Stomach (tissue), 8 donors: ENCODE measurements at regions not wholly inside any gene's neighbourhood (a gene's known extent, or its start where the extent isn't known, plus 50 kb on each side); places are given as distances from the start of the nearest gene placed in this dataset.

ENCODE experiments used
- DNase-seq, 2 donors: peaks; one replicate each; pipeline versions ENCODE4 v3.0.0 to v3.0.0-alpha.2; 2013 to 2019
- H3K27ac ChIP-seq, 5 donors: fragments of 200-600 bp in 4 of 5; sonication (generic) in 4 of 5; one replicate each; pipeline ENCODE4 v1.5.1; 2013 to 2019; ENCODE audit warnings: mild to moderate bottlenecking in 1 of 5, moderate library complexity in 1 of 5
- H3K27me3 ChIP-seq, 3 donors: fragments of 200-600 bp; sonication (generic); one replicate each; pipeline ENCODE4 v1.5.1; 2017 to 2019; ENCODE audit warnings: mixed run types in 1 of 3
- H3K36me3 ChIP-seq, 4 donors: fragments of 200-600 bp; sonication (generic); 1 replicate in 3 of 4; 2 replicates in 1 of 4; pipeline ENCODE4 v1.5.1; 2016 to 2019
- H3K4me1 ChIP-seq, 4 donors: fragments of 200-600 bp; sonication (generic); one replicate each; pipeline ENCODE4 v1.5.1; 2016 to 2019
- H3K4me3 ChIP-seq, 4 donors: fragments of 200-600 bp; sonication (generic) in 3 of 4; one replicate each; pipeline ENCODE4 v1.5.1; 2016 to 2019; ENCODE audit warnings: mild to moderate bottlenecking in 1 of 4
- H3K9me3 ChIP-seq, 4 donors: fragments of 200-600 bp; sonication (generic); one replicate each; pipeline ENCODE4 v1.5.1; 2016 to 2019
- EP300 ChIP-seq: sonication (generic); formaldehyde crosslinking; IDR thresholded peaks from one replicate; pipeline ENCODE4 v1.6.1; 2017; ENCODE audit warnings: antibody characterized with exemption
- POLR2A ChIP-seq, 4 donors: fragments of 450-650 bp; IDR thresholded peaks; one replicate each; pipeline ENCODE4 v1.6.1; 2016; ENCODE audit warnings: antibody characterized with exemption in 4 of 4, control low read depth in 2 of 4, mild to moderate bottlenecking in 1 of 4, moderate library complexity in 1 of 4
- POLR2AphosphoS5 ChIP-seq, 3 donors: sonication (generic); formaldehyde crosslinking; IDR thresholded peaks; one replicate each; pipeline ENCODE4 v1.6.1; 2016; ENCODE audit warnings: antibody characterized with exemption in 3 of 3
- WGBS, 5 donors: extraction: QIAGEN DNeasy Blood & Tissue Kit in 3 of 5; methylation state at CpG; one replicate each; pipeline versions ENCODE4 v1.1.5 to v1.1.7; 2013 to 2018; 5-methylcytosine and 5-hydroxymethylcytosine counted together
- intact Hi-C: fragments of 100-400 bp; cut with DNase I; formaldehyde crosslinking; loops from one replicate; pipeline ENCODE4 v1.15.1; 2023; ENCODE audit warnings: low total_unique reads
- TF ChIP-seq, protein P1 (sequence below), 7 experiments: fragments of 450-650 bp in 4 of 7; fragments of 200-600 bp in 3 of 7; sonication (generic) in 3 of 7; IDR thresholded peaks; one replicate each; pipeline ENCODE4 v1.5.1; 2016 to 2019; ENCODE audit warnings: antibody characterized with exemption in 7 of 7, control low read depth in 2 of 7, mild to moderate bottlenecking in 1 of 7
- donor health status: healthy with polysubstance abuse.
- donor health status: Bipolar disorder and iron deficiency.
- donor health status: healthy.

GRCh38 chr5:34521628-34522290, 134.4 kb upstream of the RAI14 start:
- WGBS, 5 donors = 64 to 81% (median 74%) methylated on average over 8 of the region's 8 CpGs
- DNase-seq = no peak
- Histone ChIP-seq H3K9me3 (no peaks in the 10 kb centered on the region), H3K36me3 (no peaks in the 10 kb centered on the region), H3K27me3 (no peaks in the 10 kb centered on the region), H3K4me1 (peaks cover 0 to 13% (median 8%) of the 10 kb centered on the region in 4 donors), H3K4me3 (no peak overlapping the region), H3K27ac (no peak overlapping the region)
- no peak for TF ChIP-seq POLR2A (IDR thresholded peaks at IDR 0.05)
- TF ChIP-seq, protein P1, sequence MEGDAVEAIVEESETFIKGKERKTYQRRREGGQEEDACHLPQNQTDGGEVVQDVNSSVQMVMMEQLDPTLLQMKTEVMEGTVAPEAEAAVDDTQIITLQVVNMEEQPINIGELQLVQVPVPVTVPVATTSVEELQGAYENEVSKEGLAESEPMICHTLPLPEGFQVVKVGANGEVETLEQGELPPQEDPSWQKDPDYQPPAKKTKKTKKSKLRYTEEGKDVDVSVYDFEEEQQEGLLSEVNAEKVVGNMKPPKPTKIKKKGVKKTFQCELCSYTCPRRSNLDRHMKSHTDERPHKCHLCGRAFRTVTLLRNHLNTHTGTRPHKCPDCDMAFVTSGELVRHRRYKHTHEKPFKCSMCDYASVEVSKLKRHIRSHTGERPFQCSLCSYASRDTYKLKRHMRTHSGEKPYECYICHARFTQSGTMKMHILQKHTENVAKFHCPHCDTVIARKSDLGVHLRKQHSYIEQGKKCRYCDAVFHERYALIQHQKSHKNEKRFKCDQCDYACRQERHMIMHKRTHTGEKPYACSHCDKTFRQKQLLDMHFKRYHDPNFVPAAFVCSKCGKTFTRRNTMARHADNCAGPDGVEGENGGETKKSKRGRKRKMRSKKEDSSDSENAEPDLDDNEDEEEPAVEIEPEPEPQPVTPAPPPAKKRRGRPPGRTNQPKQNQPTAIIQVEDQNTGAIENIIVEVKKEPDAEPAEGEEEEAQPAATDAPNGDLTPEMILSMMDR (IDR thresholded peaks at IDR 0.05) = no peak
- TF ChIP-seq EP300 = no peak
- TF ChIP-seq POLR2AphosphoS5 (IDR thresholded peaks at IDR 0.05) = no peak
- intact Hi-C loops = loop anchor here (10.0 kb wide), 2 partner anchors 183 to 373 kb away; no protein-coding TSS in a partner anchor

- peak overlapping the region in 2 of 5 donors; percentile 23 to 48 for H3K27ac ChIP-seq
- H3K4me3 ChIP-seq = no peak overlapping the region
- intact Hi-C loops = loop anchor here (10.0 kb wide), 2 partner anchors 182 to 372 kb away; no protein-coding TSS in a partner anchor
Observed at GRCh38 chr5:34522599-34523386, 133.3 kb upstream of the RAI14 start.

DNA sequence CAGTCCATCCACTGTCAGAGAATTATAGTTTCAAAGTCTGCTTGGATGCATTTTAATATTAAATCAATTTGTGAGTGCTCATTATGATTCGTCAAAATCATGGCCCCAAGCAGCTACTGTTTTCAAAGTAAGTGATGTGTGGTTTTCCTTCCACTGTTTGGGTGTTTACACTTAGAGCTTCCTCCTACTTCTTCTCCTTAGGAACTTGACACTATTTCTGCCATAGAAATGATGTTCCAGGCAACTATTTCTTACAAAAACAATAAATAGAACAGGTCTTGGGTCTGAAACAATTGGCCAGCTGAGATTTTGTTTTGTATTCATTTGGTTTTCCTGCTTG, 132.8 kb upstream of the RAI14 start:
- DNase-seq = no peak
- H3K36me3 ChIP-seq = no peaks in the 10 kb centered on the region
- no peaks in the 10 kb centered on the region for H3K9me3 ChIP-seq
- no peaks in the 10 kb centered on the region for H3K27me3 ChIP-seq
- H3K4me1 ChIP-seq = peaks cover 0 to 13% (median 8%) of the 10 kb centered on the region in 4 donors
- TF ChIP-seq POLR2AphosphoS5 (IDR thresholded peaks at IDR 0.05) = no peak
- no peak for TF ChIP-seq POLR2A (IDR thresholded peaks at IDR 0.05)
- TF ChIP-seq EP300 = no peak
- TF ChIP-seq, protein P1 (IDR thresholded peaks at IDR 0.05) = no peak
- intact Hi-C loops = loop anchor here (10.0 kb wide), 2 partner anchors 181 to 371 kb away; no protein-coding TSS in a partner anchor
- WGBS, 5 donors = 0 to 13% (median 3%) methylated on average over 1 of the region's 1 CpG
- no peak overlapping the region for H3K4me3 ChIP-seq
- H3K27ac ChIP-seq = peak overlapping the region in 3 of 5 donors; percentile 5 to 48 (median 23)

More at GRCh38 chr5:34522599-34523386, 133.3 kb upstream of the RAI14 start:
- DNase-seq = peak; percentile 75 to 92
- H3K4me1 ChIP-seq = peaks cover 0 to 13% (median 8%) of the 10 kb centered on the region in 4 donors
- TF ChIP-seq, protein P1 (IDR thresholded peaks at IDR 0.05) = peak in 6 of 7 experiments; percentile 46 to 75 (median 65)
- TF ChIP-seq POLR2A (IDR thresholded peaks at IDR 0.05) (no peak), POLR2AphosphoS5 (IDR thresholded peaks at IDR 0.05) (peak in 1 of 3 donors; percentile 63), EP300 (no peak)
- H3K36me3 ChIP-seq = no peaks in the 10 kb centered on the region
- 39 to 49% (median 40%) methylated on average over 11 of the region's 11 CpGs for WGBS, 5 donors
- no peaks in the 10 kb centered on the region for H3K27me3 ChIP-seq
- H3K9me3 ChIP-seq = no peaks in the 10 kb centered on the region

GRCh38 chr5:34524123-34524522, 132.0 kb upstream of the RAI14 start:
- 80 to 94% (median 90%) methylated on average over 1 of the region's 1 CpG for WGBS, 5 donors
- TF ChIP-seq, protein P1 (IDR thresholded peaks at IDR 0.05) = no peak
- no peak for TF ChIP-seq POLR2A (IDR thresholded peaks at IDR 0.05)
- no peak for TF ChIP-seq EP300
- TF ChIP-seq POLR2AphosphoS5 (IDR thresholded peaks at IDR 0.05) = no peak
- Histone ChIP-seq H3K4me3 (no peak overlapping the region), H3K27me3 (no peaks in the 10 kb centered on the region), H3K36me3 (no peaks in the 10 kb centered on the region), H3K27ac (no peak overlapping the region), H3K4me1 (peaks cover 0 to 13% (median 8%) of the 10 kb centered on the region in 4 donors), H3K9me3 (no peaks in the 10 kb centered on the region)
- DNase-seq = no peak
- intact Hi-C loops = loop anchor here (10.0 kb wide), 2 partner anchors 181 to 371 kb away; no protein-coding TSS in a partner anchor
